ENCODE measurements at regions not wholly inside any gene's neighbourhood (a gene's known extent, or its start where the extent isn't known, plus 50 kb on each side); places are given as distances from the start of the nearest gene placed in this dataset.
"Not testable (repeated sequence)": the region's sequence is repeated elsewhere in the genome, so short reads cannot be mapped to it uniquely, and the experiment has no call there.

DNA sequence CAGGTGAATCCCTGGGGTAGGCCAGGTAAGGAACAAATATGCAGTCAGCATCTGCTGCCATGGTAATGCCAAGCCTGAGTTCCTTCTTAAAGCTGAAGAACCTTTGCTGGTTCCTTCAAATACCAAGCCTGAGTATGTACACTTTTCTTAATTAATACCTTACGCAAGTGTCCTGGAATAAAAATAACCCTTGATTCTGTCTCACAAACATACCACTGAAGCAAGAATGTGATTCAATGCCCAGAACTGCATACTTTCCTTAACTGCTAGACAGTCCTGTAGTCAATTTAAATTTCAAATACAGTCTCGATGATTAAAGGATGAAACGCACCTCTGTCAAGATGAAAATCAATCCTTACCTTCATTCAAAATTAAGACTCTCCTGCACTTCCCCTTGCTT, 634.0 kb upstream of the CHRM3 start:
- no peak for DNase-seq (ENCODE audit: low spot score)

DNA sequence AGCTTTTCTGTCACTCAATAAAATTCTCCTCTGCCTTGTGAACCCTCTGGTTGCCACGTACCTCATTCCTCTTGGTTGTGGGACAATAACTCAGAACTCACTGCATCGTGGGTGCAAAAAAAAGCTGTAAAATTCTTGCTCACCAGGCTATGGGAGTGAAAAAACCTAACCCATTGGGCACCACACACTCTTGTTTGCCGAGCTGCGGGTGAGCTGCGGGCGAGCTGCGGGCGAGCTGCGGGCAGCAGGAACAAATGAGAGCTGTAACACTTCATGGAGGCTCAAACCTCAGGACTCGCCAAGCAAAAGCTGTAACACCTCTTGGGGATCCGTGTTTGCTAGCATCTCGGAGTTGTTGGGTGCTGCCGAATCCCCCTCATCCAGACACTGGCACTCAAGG, 641.3 kb upstream of the CHRM3 start:
- no peak for DNase-seq (ENCODE audit: low spot score)

DNA sequence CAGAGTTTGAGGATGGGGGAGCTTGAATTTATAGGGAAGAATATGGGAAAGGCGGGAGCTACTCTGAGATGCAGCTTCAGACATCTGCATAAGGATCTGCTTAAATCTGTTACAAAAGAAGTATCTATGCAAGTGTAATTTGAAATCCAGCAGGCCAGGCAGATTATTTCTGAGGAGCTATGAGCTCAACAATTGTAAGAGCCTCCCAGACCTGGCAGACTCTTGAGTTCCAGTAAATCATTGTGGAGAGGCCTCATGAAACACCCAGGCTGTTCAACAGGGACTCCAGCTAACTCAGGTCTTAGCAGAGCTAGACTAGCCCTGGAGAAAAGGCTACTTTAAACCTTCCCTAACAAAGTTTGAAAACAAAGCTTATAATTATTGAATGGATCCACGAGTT, 647.5 kb upstream of the CHRM3 start:
- no peak for DNase-seq (ENCODE audit: low spot score)

DNA sequence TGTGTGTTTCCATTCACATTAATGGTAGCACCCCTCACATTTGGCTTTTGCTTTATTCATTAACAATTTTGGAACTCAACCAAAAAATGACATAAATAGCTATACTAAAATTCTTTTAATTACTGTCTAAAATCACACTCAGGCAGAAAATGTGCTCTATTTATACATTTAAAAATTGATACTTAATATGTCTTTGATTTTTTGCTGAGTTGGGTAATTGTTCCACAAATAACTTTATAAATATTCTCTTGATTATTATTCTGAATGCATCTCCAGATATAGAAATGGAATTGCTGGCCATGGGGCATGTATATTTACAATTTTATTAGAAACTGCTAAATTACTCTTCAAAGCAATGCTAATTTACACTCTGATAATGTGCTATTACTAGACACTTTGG, 658.7 kb upstream of the CHRM3 start:
- no peak for DNase-seq (ENCODE audit: low spot score)

DNA sequence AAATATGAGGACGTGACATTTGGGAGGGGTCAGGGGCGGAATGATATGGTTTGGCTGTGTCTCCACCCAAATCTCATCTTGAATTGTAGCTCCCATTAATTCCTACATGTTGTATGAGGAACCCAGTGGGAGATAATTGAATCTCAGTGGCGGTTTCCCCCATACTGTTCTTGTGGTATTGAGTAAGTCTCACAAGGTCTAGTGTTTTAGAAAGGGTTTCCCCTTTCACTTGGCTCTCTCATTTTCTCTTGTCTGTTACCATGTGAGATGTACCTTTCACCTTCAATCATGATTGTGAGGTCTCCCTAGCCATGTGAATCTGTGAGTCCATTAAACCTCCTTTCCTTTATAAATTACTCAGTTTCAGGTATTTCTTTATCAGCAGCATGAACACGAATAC, 663.6 kb upstream of the CHRM3 start:
- no peak for DNase-seq (ENCODE audit: low spot score)

DNA sequence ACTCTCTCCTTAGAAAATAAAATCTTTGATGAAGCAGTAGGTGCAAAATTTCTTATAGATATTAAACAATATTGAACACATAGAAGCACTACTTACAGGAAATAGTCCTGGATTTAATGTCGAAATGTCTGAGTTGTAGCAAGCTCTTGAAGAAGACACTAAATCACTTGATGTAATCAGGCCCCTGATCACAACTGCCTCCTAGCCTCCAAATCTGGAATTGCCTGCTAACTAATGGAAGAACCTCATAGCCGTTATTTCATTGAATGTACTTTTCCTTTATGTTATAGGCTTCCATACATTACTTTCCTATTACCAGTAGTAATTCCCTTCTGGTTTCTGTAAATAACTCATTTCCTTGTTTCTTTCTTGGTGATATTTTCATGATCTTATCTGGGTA, 675.7 kb upstream of the CHRM3 start:
- no peak for DNase-seq (ENCODE audit: low spot score)

DNA sequence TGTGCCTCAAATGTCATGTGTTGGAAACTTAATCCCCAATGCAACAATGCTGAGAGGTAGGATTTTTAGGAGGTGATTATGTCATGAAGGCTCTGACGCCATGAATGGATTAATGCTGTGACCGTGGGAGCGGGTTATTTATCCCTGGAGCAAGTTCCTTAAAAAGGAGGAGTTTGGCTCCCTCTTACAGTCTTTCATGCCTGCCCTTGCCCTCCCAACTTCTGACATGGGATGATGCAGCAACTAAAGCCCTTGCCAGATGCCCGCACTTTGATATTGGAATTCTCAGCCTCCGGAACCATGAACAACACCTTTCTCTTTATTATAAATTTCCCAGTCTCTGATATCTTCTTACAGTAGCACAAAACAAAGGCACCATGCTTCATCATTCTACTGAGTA, 685.3 kb upstream of the CHRM3 start:
- no peak for DNase-seq (ENCODE audit: low spot score)

DNA sequence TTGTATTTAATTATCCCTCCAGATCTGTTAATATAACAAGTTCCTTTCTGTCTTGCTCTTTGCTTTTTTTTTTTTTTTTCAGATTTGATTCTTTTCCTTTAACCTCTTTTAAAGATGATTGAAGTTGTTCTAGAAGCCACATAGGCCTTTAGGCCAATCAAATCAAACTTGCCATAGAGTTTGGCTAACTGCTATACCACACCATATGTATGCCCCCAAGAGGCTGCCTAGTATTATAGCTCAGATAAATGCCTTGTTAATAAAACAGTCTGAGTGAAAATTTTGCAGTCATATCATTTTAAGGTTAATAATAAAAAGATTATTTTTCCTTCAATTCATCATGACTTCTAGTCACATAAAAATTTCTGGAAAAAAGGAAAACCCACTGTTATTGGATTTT, 696.0 kb upstream of the CHRM3 start:
- DNase-seq (ENCODE audit: low spot score): no peak

DNA sequence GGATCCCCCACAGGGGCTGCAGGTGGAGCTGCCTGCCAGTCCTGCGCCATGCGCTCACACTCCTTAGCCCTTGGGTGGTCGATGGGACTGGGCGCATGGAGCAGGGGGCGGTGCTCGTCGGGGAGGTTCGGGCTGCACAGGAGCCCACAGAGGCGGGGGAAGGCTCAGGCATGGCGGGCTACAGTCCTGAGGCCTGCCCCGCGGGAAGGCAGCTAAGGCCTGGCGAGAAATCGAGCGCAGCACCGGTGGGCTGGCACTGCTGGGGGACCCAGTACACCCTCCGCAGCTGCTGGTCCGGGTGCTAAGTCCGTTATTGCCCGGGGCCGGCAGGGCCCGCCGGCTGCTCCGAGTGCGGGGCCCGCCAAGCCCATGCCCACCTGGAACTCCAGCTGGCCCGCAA, 701.8 kb upstream of the CHRM3 start:
- DNase-seq (ENCODE audit: low spot score): not testable (repeated sequence)

DNA sequence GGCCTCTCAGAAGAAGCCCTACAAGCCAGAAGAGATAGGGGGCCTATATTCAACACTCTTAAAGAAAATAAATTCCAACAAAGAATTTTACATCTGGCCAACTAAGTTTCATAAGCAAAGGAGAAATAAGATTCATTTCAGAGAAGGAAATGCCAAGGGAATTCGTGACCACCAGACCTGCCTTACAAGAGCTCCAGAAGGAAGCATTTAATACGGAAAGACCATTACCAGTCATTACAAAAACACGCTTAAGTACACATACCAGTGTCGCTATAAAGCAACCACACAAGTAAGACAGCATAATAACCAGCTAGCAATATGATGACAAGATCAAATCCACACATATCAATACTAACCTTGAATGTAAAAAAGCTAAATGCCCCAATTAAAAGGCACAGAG, 704.9 kb upstream of the CHRM3 start:
- DNase-seq (ENCODE audit: low spot score): no peak

DNA sequence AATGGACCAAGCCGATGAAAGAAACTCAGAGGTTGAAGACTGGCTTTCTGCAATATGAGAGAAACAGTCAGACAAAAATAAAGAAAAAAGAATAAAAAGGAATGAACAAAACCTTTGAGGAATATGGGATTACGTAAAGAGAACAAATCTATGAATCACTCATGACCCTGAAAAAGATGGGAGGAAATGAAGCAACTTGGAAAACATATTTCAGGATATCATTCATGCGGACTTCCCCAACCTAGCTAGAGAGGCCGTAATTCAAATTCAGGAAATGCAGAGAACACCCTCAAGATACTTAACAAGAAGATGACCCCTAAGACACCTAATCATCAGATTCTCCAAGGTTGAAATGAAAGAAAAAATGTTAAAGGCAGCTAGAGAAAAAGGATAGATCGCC, 705.3 kb upstream of the CHRM3 start:
- DNase-seq (ENCODE audit: low spot score): no peak

DNA sequence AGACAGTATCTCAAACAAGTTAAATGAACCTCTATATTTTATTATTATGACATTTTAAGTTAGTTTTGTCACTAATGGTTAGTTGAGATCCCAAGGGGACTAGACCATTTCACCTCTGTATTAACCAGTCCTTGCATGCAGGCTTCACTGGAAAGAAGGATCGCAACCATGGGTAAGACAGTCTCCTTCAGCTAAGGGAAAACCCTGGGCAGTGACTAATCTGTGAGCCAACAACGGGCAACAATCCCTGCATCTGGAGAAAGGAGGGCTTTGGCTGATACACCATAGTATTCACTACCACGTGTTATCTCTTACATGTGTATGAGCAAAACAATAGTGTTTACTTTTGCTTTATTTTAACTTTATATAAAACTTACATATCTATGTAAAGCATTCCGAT, 708.8 kb upstream of the CHRM3 start:
- DNase-seq (ENCODE audit: low spot score): no peak

DNA sequence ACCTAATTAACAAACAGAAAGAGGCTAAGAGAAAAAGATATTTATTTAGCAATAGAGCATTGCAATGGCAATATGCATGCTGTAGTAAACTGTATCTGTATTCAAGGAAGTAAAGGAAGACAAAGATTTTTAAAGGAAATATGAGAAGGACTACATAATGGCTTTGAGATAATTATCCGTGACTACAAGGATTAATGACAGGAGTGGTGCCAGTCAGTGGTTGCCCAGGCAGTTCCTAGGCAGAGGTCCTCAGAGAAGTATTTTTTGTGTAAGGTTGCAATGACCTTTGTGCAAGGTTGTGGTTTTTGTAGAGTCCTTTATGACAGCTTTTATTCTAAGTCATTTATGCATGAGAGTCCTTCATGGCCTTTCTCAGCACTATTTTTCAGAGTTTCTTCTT, 711.1 kb upstream of the CHRM3 start:
- DNase-seq (ENCODE audit: low spot score): no peak

DNA sequence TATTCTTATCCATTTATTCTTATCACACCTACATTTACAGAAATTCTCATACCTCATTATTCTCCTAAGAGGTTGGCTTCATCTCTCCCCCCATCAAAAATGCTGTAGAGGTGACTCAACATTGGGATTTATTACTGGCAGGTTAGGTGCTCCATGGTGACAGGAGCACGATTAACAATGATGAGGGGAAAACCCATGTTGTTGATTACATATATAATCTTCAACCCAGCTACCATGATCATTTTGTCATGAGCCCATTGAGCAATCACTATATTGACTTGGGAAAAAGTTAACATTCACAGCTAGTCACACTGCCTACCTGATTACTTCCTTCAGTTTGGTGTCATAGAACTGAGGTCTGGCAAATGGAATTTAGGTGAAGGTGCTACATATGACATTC, 712.1 kb upstream of the CHRM3 start:
- no peak for DNase-seq (ENCODE audit: low spot score)

DNA sequence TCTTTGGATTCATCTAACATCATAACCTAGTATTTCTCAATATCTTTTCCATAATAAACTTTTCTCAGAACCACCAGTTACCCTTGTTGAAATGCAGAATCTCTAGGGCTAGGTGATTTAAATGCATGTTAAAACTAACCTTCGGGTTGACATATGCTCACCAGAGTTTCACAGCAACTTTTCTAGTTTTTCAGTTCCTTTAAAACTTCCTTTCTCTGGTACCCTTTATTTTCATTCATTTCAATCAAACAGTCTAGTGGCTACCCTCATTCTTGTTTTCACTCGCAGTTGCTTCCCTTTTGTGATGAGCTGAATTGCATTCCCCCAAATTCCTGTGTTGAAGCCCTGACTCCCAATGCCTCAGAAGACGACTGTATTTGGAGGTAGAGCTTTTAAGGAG, 712.8 kb upstream of the CHRM3 start:
- no peak for DNase-seq (ENCODE audit: low spot score)

DNA sequence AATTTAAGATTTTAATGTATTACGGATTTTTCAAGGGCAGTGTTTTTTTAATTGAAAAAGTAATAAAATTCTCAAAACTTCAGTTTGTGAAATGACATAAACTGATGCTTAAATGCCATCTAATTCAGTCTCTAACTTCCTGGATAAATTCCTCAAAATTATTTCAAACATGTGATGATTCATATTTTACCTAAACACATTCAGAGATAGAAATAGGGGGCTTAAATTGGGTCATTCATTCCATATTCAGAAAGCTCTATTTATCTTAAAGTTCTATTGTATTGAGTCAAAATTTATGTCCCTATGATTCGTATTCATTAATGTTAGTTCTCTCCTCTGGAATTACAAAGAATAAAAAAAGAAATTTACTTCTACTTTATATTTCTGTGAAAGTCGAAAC, 713.6 kb upstream of the CHRM3 start:
- DNase-seq (ENCODE audit: low spot score): no peak

DNA sequence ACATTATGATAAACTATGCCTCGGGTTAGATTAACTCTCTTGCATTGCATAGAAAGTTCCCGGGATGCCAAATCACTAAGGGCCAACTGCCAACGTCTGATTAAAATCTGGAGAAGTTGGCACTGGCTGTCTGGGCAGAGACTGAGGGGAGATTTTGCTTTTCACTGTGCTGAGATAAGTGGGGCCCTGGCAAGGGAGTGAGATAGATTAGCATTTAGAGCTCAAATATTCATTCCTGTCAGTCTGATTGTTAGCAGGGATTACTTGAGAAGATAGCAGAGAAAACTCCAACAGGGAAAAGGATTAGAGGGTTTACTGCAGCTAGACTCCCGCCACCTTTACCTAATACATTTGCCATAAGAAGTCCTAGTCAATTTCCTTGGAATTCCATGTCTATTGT, 714.1 kb upstream of the CHRM3 start:
- no peak for DNase-seq (ENCODE audit: low spot score)

DNA sequence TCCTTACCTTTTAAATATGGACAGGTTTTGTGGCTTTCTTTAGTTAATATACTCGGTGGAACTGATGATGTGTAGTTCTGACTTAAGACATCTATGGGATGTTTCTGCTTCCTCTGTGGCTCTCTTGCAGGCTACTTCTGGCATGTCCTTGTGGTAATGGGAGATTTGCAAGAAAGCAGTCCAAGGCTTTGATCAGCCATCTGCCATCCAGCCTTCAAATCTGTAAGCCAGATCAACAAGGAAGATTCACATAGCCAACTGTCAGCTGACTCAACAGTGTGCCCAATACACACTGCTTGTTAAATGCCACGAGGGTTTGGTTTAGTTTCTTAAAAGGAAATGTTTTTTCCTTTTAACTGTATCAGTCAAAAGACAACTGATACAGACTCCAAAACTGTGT, 722.2 kb upstream of the CHRM3 start:
- no peak for DNase-seq (ENCODE audit: low spot score)

DNA sequence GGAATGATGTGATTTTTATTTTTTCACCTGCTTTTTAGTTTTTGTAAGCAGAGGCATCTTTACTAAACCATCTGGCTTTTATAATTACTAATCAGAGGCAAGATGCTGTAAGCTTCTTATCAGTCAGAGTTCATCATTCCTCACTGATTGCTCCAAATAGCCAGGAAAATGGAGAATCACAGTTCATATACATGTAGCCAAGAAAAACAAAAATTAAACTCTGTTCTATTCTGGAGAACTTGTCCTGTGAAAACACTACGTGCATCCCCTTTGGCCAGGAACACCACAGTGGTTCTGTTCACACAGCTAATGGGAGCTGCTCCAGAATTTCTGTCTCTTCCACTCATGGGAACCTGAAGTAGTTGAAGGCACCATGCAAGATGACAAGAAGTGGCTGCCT, 725.5 kb upstream of the CHRM3 start:
- no peak for DNase-seq (ENCODE audit: low spot score)

DNA sequence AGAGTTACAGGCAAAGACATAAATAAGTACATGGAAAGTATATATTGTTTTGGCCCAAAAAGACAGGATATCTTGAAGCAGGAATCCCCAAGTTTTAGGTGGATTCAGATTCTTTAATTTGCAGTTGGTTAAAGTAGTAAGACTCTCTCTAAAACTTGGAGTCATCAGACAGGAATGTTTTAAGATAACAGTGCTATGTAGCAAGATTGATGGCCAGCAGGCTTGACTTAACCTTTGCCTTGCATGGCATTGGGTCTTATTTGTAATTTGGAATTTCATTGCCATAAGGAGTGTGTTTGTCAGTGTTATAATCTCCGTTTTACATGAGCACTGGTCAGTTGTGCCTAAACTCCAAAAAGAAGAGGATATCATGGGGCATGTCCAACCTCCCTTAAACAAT, 727.6 kb upstream of the CHRM3 start:
- no peak for DNase-seq (ENCODE audit: low spot score)

DNA sequence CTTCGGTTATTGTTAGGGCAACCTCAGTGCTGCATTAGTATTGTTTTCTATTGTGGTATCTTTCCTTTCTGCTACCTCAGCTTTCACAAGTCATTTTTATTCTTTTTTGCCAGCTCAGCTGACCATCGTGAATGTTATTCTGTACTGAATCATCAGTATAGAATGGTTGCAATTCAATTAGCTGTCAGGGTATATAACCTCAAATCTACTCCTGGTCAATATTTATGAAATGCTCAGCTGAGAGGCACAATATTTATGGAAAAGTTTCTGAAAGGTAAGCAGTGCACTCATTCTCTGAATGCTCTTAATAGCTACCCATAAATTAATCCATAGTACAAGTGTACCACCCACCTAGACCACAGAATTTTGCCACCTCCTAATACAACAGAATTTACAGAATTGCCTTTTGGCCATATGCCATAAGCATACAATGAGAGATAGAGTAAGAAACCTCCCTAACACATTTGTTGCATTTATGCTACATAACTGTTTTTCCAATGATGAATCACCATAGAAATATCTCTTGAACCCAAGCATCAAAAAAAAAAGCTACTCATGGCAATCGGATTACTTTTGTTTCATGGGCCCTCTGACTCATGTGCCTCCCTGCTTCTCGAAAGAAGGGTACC, 732.6 kb upstream of the CHRM3 start:
- DNase-seq (ENCODE audit: low spot score): no peak

DNA sequence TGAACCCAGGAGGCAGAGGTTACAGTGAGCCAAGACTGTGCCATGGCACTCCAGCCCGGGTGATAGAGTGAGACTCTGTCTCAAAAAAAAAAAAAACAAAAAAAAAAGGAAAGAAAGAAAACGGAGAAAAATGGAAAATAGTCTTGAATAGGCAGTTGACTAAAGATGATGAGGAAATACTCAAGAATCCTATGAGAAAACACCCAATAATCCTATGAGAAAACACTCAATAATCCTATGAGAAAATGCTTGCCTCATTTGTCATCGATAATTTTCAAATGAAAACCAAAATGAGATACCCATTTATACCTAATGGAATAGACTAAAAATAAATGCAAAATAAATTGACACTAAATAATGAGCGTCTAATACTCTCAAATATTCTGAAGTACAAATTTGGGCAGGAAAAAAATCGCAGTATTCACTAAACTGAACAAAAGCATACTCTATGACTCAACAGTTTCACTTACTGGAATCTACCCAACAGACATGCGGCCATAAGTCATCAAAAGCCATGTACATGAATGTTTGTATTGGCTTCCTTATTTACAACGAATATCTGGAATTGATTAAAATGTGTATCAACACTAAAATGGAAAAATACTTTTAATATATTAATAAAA, 733.9 kb upstream of the CHRM3 start:
- no peak for DNase-seq (ENCODE audit: low spot score)

DNA sequence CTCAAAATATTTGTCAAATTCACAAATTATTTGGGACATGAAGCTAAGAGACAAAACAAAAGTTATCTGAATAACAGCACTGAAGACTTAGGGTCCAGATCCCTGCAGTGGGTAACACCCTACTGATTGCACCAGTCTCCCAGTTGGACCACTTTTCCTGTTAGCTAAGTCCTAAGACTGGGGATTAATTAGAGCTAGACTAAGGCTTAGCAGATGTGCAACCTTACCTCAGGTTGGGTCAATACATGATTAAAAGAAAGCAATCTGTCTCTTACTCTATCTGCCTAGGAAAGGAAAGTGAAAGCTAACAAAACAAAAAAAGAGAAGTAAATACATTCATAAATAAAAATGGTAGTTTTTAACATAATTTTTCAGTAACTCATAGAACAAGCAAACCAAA, 737.2 kb upstream of the CHRM3 start:
- DNase-seq (ENCODE audit: low spot score): no peak

DNA sequence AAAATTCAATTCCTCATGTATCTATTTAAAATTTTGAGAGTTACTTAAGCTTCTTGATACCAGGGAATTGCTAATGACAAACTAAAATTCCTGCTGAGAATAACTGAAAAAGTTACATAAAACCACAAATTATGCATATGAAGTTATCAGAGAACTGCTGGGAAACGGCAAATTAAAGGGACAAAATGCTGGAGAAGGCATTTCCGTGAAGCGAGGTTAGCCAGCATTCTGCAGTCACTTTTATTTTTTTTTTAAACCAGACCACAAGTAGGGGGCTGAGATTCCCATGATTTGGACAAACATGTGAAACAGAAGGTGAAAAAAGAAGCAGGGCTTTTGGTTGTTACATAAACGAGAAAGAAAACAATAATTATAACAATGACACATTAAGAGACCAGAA, 737.6 kb upstream of the CHRM3 start:
- no peak for DNase-seq (ENCODE audit: low spot score)

DNA sequence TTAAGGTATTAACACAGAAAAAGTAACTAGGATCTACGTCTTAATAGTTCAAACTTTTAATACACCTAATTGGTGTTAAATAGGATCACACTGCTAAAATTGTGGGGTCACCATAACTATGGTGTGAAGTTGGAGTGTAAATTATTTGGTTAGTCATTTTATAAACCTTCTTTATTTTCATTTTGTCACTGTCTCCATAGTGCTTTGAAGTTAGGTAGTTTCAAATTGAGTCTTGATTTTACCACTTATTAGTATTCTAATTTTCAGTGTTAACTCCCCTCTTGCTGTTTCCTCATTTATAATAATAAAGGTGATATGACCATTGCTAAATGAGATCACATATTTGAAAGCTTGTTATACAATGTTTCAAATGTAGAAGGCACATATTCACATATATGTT, 738.1 kb upstream of the CHRM3 start:
- no peak for DNase-seq (ENCODE audit: low spot score)

Data from globus pallidus (tissue), 1 donor.